ENCODE measurements at regions not wholly inside any gene's neighbourhood (a gene's known extent, or its start where the extent isn't known, plus 50 kb on each side); places are given as distances from the start of the nearest gene placed in this dataset.

GRCh38 chr4:128600410-128600809, 209.1 kb upstream of the JADE1 start (continued):
- no peak for TF ChIP-seq PRDM15 (CRISPR knock-in tag; IDR thresholded peaks at IDR 0.05)
- no peak for TF ChIP-seq NFE2L1 (CRISPR knock-in tag; IDR thresholded peaks at IDR 0.05)
- no peak for TF ChIP-seq SMAD4 (CRISPR knock-in tag; IDR thresholded peaks at IDR 0.05)
- TF ChIP-seq CTCF (IDR thresholded peaks at IDR 0.05), result no peak

GRCh38 chr4:128597500-128597899, 212.0 kb upstream of the JADE1 start:
- POLR2A ChIA-PET, result no interaction called here
- no peak for TF ChIP-seq NR3C1 (CRISPR knock-in tag; conservative IDR thresholded peaks at IDR 0.05; ENCODE audit: low read depth)
- TF ChIP-seq ZNF396 (CRISPR knock-in tag; IDR thresholded peaks at IDR 0.05; ENCODE audit: borderline replicate concordance), result no peak
- TF ChIP-seq ATF2 (CRISPR knock-in tag; IDR thresholded peaks at IDR 0.05; ENCODE audit: borderline replicate concordance, low read depth), result no peak
- no peak overlapping the region for H3K27ac Mint-ChIP-seq
- DNase-seq (ENCODE audit: low spot score) (no peak), ATAC-seq (no peak)
- CTCF ChIA-PET, result interaction anchor here (0.7 to 1.6 kb wide), 2 partner anchors 23 to 31 kb away, joined by 3 to 6 read pairs; no protein-coding TSS in a partner anchor
- H3K27me3 Mint-ChIP-seq (ENCODE audit: low read depth), result peaks cover 13% of the 10 kb centered on the region
- peaks cover 33% of the 10 kb centered on the region for H3K4me1 Mint-ChIP-seq
- H3K36me3 Mint-ChIP-seq, result peaks cover 23% of the 10 kb centered on the region
- no peak overlapping the region for H3K4me3 Mint-ChIP-seq
- H3K9me3 Mint-ChIP-seq, result peaks cover 34% of the 10 kb centered on the region

GRCh38 chr4:128596853-128597252, 212.6 kb upstream of the JADE1 start:
- Mint-ChIP-seq H3K4me3 (no peak overlapping the region), H3K27me3 (ENCODE audit: low read depth) (peaks cover 13% of the 10 kb centered on the region), H3K4me1 (peaks cover 30% of the 10 kb centered on the region), H3K27ac (no peak overlapping the region), H3K9me3 (peaks cover 34% of the 10 kb centered on the region), H3K36me3 (peaks cover 23% of the 10 kb centered on the region)
- no peak for ATAC-seq
- ChIA-PET POLR2A (no interaction called here), CTCF (interaction anchor here (1.6 kb wide), 1 partner anchor 22 kb away, joined by 6 read pairs; no protein-coding TSS in a partner anchor)
- no peak for DNase-seq (ENCODE audit: low spot score)
- TF ChIP-seq ZNF532 (CRISPR knock-in tag; IDR thresholded peaks at IDR 0.05; ENCODE audit: borderline replicate concordance), result no peak
- no peak for TF ChIP-seq AFF4 (CRISPR knock-in tag; IDR thresholded peaks at IDR 0.05; ENCODE audit: borderline replicate concordance)
- no peak for TF ChIP-seq CDX4 (CRISPR knock-in tag; IDR thresholded peaks at IDR 0.05; ENCODE audit: borderline replicate concordance)
- TF ChIP-seq OVOL2 (CRISPR knock-in tag; IDR thresholded peaks at IDR 0.05; ENCODE audit: borderline replicate concordance), result no peak
- no peak for TF ChIP-seq RELA (CRISPR knock-in tag; IDR thresholded peaks at IDR 0.05; ENCODE audit: borderline replicate concordance)
- no peak for TF ChIP-seq ELF4 (CRISPR knock-in tag; IDR thresholded peaks at IDR 0.05; ENCODE audit: low read depth)
